ENCODE measurements at regions not wholly inside any gene's neighbourhood (a gene's known extent, or its start where the extent isn't known, plus 50 kb on each side); places are given as distances from the start of the nearest gene placed in this dataset.

GRCh38 chr16:63617047-63617989 lies 1504.5 kb downstream of the CDH11 start:
- no peaks in the 10 kb centered on the region for H3K4me1 ChIP-seq
- no peaks in the 10 kb centered on the region for H3K36me3 ChIP-seq
- H3K9me3 ChIP-seq, result no peaks in the 10 kb centered on the region
- peak overlapping the region; percentile 33 for H3K4me3 ChIP-seq
- peak; percentile 37 for ATAC-seq
- H3K27ac ChIP-seq, result no peak overlapping the region
- TF ChIP-seq, protein P1, sequence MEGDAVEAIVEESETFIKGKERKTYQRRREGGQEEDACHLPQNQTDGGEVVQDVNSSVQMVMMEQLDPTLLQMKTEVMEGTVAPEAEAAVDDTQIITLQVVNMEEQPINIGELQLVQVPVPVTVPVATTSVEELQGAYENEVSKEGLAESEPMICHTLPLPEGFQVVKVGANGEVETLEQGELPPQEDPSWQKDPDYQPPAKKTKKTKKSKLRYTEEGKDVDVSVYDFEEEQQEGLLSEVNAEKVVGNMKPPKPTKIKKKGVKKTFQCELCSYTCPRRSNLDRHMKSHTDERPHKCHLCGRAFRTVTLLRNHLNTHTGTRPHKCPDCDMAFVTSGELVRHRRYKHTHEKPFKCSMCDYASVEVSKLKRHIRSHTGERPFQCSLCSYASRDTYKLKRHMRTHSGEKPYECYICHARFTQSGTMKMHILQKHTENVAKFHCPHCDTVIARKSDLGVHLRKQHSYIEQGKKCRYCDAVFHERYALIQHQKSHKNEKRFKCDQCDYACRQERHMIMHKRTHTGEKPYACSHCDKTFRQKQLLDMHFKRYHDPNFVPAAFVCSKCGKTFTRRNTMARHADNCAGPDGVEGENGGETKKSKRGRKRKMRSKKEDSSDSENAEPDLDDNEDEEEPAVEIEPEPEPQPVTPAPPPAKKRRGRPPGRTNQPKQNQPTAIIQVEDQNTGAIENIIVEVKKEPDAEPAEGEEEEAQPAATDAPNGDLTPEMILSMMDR (IDR thresholded peaks at IDR 0.05), result no peak
- H3K27me3 ChIP-seq, result no peaks in the 10 kb centered on the region
- intact Hi-C loops (cut with DNase I), result no loop called here
- DNase-seq, result no peak

DNA sequence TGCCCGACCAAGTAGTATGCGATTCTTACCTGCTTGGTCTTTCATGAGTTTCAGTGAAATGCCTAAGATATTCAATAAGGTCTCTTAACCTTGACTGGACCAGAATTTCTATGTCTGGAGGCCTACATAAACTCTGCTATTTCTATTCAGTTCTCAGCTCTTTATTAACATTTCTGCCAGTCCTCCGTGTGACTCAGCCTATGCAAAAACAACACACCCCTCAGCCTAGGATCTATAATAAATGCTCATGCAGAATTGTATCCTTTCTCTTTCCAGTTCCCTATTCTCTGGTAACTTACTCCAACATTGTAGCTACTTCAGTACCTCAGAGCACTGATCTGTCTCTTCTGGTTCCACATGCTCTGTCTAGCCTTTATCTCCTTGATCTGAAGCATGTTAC lies 1507.4 kb downstream of the CDH11 start:
- no peaks in the 10 kb centered on the region for H3K36me3 ChIP-seq
- DNase-seq (no peak), ATAC-seq (no peak)
- intact Hi-C loops (cut with DNase I), result no loop called here
- H3K4me3 ChIP-seq, result no peak overlapping the region
- no peaks in the 10 kb centered on the region for H3K9me3 ChIP-seq
- no peaks in the 10 kb centered on the region for H3K27me3 ChIP-seq
- no peak overlapping the region for H3K27ac ChIP-seq
- H3K4me1 ChIP-seq, result no peaks in the 10 kb centered on the region
- TF ChIP-seq, protein P1 (IDR thresholded peaks at IDR 0.05), result no peak

- H3K4me3 ChIP-seq, result no peak overlapping the region
- no peaks in the 10 kb centered on the region for H3K9me3 ChIP-seq
- intact Hi-C loops (cut with DNase I), result no loop called here
- ATAC-seq, result no peak
- DNase-seq, result no peak
- H3K27me3 ChIP-seq, result no peaks in the 10 kb centered on the region
- H3K27ac ChIP-seq, result no peak overlapping the region
- no peaks in the 10 kb centered on the region for H3K4me1 ChIP-seq
- no peaks in the 10 kb centered on the region for H3K36me3 ChIP-seq
- TF ChIP-seq, protein P1 (IDR thresholded peaks at IDR 0.05), result no peak
Observed at GRCh38 chr16:63613701-63614100, 1508.2 kb downstream of the CDH11 start.

DNA sequence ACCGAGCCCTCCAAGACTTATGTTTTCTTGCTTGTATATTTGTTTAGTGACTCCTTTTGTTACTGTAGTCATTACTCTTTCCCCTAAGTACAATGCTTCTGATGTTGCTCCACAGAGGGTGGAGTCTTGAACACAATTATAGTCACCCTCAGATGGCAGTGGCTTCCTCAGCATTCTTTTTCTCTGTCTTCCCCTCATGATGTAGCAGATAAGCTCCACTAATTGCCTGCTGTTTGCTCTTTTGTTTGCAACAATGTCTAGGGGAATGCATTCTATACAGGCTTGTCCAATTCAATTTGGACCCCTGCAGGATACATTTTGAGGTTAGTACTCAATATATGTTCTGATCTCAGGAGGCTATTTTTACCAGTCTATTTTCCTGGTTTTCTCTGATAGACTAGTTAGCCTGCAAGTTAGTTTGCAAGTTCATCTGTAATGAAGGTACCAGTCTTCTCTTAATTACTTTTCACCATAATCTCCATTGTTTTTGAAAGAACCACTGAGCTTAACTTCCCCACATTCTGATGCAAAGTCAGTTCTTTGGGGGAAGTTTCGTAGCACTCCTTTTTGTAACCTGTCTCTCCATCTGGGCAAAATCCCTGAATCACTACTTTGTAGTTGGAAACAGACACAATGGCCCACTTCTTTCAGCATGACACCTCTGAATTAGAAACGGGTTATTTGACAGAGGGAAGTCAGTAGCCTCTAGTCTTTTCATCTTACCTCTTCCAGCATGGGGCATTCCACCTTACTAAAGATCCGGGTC lies 1509.2 kb downstream of the CDH11 start:
- no peaks in the 10 kb centered on the region for H3K4me1 ChIP-seq
- TF ChIP-seq, protein P1 (IDR thresholded peaks at IDR 0.05), result no peak
- H3K36me3 ChIP-seq, result no peaks in the 10 kb centered on the region
- H3K27me3 ChIP-seq, result no peaks in the 10 kb centered on the region
- no peaks in the 10 kb centered on the region for H3K9me3 ChIP-seq
- no peak overlapping the region for H3K27ac ChIP-seq
- DNase-seq (no peak), ATAC-seq (no peak)
- intact Hi-C loops (cut with DNase I), result no loop called here
- no peak overlapping the region for H3K4me3 ChIP-seq

- TF ChIP-seq, protein P1 (IDR thresholded peaks at IDR 0.05), result no peak
- no peak overlapping the region for H3K4me3 ChIP-seq
- no peak overlapping the region for H3K27ac ChIP-seq
- intact Hi-C loops (cut with DNase I), result no loop called here
- ATAC-seq (no peak), DNase-seq (no peak)
- no peaks in the 10 kb centered on the region for H3K9me3 ChIP-seq
- no peaks in the 10 kb centered on the region for H3K36me3 ChIP-seq
- no peaks in the 10 kb centered on the region for H3K4me1 ChIP-seq
- no peaks in the 10 kb centered on the region for H3K27me3 ChIP-seq
Observed at GRCh38 chr16:63606778-63607177, 1515.1 kb downstream of the CDH11 start.

Data from upper lobe of right lung (tissue), 1 donor.